Stimulated activated CD4-positive, alpha-beta T cell treated with anti-CD3 and anti-CD28 coated beads, Interleukin-12 subunit alpha, Interleukin-12 subunit beta, amount 100 ng/mL, for 48 hours (primary cell): ENCODE measurements at regions not wholly inside any gene's neighbourhood (a gene's known extent, or its start where the extent isn't known, plus 50 kb on each side); places are given as distances from the start of the nearest gene placed in this dataset.
"Not testable (repeated sequence)": the region's sequence is repeated elsewhere in the genome, so short reads cannot be mapped to it uniquely, and the experiment has no call there.

Experiments
- DNase-seq, 3 donors: peaks; one replicate each; pipeline ENCODE4 v3.0.0-alpha.2; 2020; ENCODE audit warnings: low read depth in 2 of 3, low spot score in 1 of 3

DNA sequence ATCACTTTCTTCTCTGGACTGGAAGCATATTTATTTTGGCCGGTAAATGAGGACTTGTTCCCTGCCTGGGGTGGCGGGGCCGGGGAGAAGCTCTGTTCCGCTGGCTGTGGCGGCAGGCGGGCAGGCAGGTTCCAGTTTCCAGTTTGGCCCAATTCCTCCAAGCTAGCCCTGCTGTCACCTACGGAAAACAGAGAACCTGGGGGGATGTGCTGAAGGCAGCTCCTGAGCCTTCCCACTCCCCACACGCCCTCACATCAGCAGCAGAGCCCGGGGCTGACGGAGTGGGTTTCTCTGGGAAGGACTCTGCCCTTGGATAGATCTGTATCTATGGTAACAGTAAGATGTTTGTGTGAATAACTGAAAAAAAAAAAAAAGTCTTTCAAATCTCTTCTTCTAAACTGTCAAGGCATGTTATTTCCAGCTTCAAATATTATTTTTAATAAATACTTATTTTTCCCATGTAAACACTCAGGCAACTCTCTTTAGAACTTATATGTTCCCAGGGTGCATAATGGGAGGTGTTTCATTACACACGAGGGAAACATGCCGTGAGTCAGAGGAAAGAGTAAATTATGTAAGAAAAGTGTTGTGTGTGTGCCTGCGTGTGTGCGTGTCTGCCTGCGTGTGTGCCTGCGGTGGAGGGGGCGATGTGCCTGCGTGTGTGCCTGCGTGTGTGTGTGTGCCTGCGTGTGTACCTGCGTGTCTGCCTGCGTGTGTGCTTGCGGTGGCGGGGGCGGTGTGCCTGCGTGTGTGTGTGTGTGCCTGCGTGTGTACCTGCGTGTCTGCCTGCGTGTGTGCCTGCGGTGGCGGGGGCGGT lies 116.1 kb upstream of the ZNF516 start:
- no peak for DNase-seq

DNA sequence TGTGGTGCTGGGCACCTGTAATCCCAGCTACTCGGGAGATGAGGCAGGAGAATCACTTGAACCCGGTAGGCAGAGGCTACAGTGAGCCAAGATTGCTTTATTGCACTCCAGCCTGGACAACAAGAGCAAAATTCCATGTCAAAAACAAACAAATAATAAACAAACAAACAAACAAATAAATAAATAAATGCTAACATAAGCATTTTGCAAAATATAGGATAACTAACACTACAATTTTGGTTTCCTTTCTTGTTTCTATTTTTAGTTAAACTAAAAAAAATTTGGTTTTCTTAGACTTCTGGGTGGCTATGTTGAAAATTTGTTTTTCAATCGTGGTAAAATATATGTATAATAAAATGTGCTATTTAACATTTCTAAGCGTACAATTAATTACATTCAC lies 115.0 kb upstream of the ZNF516 start:
- no peak for DNase-seq

DNA sequence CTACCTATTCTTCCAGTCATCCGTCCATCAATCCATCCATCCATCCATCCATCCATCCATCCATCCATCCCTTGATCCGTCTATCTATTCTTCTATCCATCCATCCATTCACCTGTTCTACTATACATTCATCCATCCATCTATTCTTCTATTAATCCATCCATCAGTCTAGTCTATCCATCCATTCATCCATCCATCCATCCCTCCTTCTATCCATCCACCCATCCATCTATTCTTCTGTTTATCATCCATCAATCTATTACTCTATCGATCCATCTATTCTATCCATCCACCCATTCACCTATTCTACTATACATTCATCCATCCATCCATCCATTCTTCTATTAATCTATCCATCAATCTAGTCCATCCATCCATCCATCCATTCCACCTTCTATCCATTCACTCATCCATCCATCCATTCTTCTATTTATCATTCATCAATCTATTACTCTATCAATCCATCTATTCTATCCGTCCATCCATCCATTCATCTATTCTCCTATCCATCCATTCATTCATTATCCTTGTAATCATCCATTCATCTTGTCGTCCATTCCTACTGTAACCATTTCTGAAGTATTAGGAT lies 110.4 kb upstream of the ZNF516 start:
- no peak for DNase-seq

DNA sequence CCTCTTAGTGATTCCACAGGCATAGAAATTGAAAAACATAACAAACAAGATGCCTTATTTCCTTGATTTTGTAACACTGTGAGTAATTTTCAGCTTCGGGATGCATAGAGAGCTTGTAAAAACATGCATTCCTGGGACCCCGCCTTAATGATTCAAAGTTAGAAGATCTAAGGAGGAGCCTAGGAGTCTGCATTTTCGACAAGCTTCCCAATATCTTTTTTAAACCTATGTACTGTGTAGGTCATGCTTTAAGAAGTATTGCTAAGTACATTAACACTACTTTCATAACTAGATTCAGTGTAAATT lies 109.8 kb upstream of the ZNF516 start:
- DNase-seq = no peak

DNA sequence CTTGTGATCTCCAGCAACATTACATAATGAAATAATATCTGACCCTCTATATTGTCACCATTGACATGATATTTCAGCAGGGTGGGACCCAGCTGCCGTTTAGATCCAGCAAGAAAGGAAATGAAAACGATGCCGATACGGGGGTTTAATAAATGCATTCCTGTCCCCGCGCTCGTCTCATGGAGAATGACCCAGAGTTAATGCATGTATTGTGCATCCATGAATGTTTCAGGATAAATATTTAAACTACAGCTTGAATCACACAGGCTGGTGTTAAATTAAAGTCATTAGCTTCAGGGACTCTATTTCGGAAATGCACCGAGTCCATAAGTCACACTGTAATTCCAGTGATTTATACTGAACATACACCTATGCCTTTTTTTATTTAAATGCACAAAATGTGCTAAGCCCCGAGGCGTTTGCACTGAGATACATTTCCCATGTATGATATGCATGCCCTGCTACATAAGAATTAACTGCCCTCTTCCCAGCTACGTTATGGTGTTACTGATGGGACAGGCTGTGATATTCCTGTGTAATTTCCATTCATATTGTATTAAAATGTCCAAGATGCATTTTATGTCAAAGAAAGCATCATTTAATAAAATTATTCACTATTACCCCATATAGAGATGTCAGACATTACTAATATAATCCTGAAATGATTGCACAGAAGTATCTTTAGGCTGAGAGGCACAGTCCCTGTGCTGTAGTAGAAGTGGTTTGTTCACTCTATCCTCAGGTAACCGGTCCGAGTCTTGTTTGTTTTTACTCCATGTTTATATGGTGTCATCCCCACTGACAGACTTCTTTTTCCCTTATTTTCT lies 109.3 kb upstream of the ZNF516 start:
- no peak for DNase-seq

DNA sequence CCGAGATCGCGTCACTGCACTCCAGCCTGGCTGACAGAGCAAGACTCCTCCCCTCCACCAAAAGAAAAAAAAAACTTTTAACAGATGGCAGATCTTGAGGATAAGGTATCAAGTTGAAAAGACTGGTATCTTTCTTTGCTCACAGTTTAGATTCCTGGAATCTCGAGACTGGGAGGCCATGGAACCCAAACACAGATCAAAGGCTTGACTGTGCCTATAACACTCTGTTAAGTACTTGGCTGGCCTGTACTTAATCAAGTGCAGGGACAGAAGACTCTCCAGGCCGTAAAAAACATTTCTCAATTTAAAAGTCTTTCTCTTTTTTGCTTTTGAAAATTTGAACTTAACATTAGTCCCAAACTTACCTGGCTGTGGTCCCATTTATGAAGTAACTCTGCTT lies 107.1 kb upstream of the ZNF516 start:
- no peak for DNase-seq

DNA sequence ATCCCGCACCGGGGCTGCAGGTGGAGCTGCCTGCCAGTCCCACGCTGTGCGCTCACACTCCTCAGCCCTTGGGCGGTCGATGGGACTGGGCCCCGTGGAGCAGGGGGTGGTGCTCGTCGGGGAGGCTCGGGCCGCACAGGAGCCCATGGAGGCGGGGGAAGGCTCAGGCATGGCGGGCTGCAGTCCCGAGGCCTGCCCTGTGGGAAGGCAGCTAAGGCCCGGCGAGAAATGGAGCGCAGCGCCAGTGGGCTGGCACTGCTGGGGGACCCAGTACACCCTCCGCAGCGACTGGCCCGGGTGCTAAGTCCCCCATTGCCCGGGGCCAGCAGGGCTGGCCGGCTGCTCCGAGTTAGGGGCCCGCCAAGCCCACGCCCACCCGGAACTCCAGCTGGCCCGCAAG lies 105.0 kb upstream of the ZNF516 start:
- not testable (repeated sequence) for DNase-seq

DNA sequence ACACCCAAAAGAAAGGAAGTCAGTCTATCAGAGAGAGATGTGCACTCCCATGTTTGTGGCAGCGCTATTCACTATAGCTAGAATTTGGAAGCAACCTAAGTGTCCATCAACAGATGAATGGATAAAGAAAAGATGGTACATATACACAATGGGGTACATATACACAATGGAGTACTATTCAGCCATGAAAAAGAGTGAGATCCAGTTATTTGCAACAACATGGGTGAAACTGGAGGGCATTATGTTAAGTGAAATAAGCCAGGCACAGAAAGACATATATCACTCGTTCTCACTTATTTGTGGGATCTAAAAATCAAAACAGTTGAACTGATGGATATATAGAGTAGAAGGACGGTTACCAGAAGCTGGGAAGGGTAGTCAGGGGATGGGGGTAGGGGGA lies 99.9 kb upstream of the ZNF516 start:
- DNase-seq = no peak

DNA sequence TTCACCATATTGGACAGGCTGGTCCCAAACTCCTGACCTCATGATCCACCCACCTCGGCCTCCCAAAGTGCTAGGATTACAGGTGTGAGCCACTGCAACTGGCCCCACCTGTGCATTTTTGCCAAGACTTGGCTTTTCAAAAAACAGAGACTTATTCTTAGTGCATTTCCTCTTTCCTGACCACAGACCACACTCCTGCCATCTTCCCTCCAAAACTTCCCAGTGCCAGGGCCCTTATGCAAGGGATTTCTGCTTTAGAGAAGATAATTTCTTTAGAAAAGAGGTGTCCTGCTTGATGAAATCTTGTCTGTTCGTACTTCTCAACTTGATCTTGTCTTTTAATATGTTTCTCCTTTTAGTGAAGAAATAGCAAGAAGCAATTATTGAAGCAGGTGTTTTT lies 98.8 kb upstream of the ZNF516 start:
- no peak for DNase-seq

DNA sequence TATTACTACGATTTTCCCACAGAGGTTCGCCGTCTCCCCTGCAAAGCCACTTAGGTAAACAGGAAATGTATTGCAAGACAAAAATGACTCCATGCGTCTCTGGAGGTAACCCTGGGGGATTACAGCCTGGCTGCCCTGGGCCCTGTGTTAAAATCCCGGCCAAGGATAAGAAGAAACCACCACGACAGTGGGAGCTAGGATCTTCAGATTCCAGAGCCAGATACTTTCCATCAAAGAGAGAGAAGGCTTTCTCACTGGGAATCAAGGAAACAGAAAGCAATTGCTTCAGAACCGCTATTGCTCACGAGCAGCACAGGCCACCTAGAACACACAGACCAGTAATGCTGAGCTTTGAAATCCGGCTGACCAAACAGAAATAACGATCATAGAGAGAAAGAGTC lies 97.9 kb upstream of the ZNF516 start:
- no peak for DNase-seq

DNA sequence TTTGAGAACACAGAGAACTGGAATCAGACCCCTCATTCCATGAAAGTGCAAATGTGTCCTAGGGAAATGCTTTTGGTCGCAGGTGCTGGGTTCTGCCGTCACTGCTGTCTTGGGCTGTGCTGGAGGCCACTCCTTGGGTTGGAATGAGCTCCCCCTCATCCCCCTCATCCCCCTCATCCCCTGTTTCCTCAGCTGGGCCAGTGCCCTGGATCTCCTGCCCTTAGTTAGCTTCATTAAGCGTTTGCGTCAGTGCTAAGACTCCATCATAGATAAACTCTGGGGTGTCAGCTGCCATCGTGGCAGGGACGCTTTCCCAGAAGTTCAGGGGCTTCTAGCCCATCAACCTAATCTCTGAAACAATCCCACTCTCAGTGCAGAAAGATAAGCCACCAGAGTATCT lies 97.1 kb upstream of the ZNF516 start:
- DNase-seq = no peak

DNA sequence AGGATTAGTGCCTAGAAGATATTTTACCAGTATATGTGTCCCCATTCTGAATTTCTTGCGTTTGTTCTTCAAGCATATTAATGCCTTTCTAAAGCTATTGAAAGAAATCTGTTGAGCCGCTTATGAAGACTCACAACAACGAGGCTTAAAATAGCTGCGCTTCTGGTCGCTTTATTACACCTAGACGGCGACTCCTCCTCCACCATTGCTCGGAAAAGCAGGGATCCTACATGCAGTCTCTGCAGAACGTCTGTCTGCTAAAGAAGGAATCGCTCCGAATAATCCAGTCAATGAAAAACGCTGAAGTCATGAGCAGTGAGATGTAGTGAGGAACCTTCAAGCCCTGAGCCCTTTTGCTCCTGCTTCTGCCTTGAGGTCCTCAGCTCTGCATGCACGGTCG lies 94.8 kb upstream of the ZNF516 start:
- DNase-seq = no peak

DNA sequence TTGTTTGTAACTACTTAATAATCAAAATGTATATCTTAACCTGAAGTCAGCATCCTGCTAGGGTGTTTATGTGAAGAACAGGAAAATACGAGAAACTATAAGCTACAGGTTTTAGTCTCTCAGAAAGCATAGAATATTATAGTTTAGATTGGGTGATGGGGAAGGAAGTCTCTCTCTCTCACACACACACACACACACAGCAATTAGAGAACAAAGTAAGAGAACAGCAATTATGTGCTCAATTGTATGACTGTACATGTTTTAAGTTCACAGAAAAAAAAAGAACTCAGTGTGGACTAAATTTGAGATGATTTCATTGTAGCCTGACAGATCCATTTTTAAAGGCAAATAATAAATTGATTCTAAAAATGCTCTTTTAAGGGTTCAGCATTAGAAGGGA lies 94.3 kb upstream of the ZNF516 start:
- DNase-seq = no peak

DNA sequence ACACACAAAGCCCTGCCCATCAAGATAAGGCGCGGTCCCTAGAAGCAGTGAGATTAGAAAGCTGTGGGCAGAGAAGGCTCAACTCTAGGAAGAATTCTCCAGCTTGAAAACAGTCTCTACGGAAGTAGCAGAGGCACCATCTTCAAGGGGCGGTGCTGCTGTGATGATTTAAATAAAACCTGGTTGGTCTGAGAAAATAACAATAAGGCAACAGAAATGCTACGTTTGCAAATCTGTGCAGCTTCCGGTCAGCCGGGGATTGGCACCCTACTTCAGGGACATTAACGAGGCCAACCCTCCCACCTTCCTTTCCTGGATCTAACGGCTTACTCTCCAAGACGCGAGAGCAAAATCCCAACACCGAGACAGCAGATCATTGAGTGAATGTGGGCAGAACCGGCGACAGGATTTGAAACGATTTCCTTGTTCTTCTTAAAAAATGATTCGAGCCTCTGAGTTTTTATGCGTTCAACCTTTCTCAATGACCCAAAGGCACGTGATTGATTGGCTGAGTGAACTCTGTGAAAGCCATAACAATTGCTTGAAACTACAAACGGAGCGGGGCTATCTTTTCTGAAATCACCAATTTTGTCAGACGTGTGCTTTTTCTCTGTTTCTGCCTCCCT lies 93.7 kb upstream of the ZNF516 start:
- DNase-seq = no peak

DNA sequence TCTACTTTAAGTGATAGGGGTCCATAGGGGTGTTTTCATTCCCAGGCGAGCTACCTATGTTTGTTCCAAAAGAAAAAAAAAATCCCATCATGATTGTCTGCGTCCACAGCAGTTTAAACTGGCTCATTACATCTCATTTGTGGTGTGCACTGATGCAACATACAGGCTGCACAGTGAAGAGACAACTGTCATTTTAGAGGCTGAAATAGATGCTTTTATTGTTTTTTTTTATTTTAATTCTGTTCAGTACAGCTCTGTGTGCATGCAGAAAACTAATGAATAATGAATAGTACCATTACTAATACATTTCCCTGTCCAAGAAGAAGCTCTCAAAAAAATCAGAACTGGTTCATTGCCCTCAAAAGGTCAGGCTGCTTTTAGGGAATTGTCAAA lies 92.8 kb upstream of the ZNF516 start:
- no peak for DNase-seq

DNA sequence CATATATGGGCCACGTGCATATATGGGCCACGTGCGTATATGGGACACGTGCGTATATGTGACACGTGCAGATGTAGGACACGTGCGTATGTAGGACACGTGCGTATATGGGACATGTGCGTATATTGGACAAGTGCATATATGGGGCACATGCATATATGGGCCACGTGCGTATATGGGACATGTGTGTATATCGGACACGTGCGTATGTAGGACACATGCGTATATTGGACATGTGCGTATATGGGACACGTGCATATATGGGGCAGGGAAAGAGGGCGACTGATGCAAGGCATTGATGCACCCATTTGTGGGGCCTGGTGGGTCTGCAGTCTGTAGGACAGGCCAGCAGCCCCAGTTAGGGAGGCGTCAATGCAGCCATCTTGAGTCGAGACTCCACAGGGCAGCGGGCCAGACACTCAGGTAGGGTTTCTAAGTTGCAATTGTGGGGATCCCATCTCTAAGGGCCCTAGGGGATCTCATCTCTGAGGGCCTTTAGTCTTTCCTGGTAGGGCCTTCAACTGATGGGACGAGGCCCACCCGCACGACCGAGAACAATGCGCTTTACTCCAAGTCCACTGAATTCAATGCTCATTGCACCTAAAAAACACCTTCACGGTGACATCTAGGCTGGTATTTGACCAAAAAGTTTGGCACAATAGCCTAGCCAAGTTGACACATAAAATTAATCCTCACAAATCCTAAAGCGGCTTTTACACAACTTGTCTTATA lies 92.3 kb upstream of the ZNF516 start:
- DNase-seq = no peak

DNA sequence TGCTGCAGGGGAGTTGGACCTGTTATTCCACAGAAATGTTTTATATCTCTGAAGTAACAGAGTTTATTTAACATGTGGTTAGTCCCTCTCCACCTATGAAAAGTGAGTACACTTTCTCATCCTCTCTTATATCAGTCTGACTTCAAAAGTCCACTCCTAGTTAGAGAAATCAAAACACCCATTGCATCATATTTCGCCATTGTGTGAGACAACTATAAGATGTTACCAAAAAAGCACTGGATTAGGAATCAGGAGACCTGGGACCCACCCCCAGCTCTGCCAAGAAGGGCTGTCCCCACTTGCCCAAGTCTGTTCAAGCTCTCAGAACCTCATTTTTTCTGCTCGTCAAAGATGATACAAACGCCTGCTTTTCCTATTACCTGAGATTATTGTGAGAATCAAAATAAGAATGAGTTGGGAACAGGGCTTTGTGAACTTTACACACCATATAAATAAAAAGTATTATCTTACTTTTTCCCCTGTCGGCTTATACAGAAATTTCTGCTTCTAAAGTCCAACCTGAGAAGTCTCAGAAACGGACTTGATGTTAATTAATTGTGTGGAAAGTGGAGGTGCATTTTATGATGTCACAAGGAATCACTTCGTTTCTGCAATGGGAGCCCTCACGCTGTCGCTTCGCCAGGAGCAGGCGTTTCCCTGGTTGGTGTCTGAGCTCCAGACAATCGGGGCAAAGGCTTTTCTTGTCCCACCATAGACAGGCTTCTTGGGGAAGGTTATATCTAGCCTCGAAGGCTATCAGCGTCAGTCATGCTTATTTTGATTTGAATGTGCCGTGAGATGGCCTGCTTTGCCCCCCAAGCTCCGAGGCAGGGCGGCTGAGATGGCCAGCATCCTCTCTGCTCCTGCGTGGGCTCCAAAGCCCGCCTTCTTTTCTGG lies 89.6 kb upstream of the ZNF516 start:
- no peak for DNase-seq

DNA sequence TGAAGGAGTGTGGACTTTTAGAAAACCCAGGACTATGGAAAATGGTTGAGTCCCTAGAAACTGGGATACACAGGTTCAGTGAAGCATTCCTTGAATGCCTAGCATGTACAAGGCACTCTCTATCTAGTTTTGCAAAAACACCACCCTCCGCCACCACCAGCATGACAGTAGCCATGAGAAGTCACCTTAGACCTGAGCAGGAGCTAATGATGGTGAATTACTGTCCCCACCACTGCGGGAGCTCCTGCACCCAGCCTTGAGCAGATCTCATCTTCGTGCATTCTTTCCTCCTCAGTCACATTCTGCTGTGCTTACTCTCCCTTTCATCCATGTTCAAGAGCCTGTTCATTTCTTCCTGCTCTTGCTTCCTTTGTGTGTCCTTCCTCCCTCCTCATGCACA lies 86.2 kb upstream of the ZNF516 start:
- DNase-seq = no peak

DNA sequence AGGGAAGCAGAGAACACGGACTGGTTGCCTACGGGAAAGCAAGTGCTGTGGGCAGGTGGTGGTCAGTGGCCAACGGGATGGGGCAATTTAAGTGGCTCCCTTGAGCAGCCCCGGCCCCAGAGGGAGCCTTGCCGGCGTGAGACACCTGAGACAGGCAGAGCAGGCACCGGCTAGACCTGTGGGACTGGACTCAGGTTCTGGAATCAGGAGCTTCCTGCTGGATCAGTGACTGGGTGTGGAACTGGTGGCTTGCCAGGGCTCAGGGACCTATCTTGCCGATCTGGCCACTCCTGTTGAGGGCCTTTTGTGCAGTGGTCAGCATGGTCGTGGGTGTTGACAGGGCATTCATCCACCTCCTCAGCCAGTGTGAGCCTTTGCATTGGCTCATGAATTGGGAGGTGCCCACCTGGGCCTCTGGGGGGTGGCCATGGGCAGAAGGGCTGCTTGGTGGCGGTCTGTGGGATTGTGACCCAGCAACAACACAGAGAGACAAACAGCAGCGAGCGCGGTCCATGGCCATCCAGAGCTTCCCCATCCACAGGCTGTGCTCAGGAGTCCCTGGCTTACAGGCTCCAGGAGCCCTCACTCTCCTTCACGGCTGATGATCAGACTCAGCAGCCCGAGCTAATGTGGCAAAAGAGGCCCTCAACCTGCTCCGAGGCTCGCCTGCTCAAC lies 85.4 kb upstream of the ZNF516 start:
- no peak for DNase-seq

DNA sequence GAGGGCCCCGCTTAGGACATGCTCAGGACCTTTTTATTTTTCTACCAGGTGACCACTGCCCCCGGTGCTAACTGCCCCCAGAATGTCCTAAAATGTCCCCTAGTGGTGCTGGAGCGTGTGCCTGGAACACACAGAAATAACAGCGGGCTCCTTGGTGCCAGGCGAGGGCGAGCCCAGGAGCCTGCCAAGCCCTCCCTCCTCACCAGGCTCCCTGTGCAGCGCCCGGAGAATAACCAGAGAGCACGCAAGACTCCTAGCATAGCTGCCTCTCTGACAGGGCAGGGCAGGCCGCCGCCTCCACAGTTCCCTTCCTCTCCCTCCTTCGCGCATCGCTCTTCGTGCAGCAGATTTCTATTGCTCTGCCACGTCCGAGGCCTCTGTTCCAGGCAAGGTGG lies 84.3 kb upstream of the ZNF516 start:
- DNase-seq = no peak
